ENCODE measurements at regions not wholly inside any gene's neighbourhood (a gene's known extent, or its start where the extent isn't known, plus 50 kb on each side); places are given as distances from the start of the nearest gene placed in this dataset.

GRCh38 chr6:2562721-2563451 is 187.8 kb downstream of the MYLK4 start:
- ATAC-seq: no peak

- ATAC-seq: no peak
These were observed 189.6 kb downstream of the MYLK4 start for GRCh38 chr6:2560917-2561698.

GRCh38 chr6:2560140-2560818 is 190.4 kb downstream of the MYLK4 start:
- no peak for ATAC-seq

GRCh38 chr6:2558861-2559801 is 191.6 kb downstream of the MYLK4 start:
- ATAC-seq: no peak

- no peak for ATAC-seq
These were observed 192.5 kb downstream of the MYLK4 start for GRCh38 chr6:2558098-2558680.

GRCh38 chr6:2557181-2557720 is 193.5 kb downstream of the MYLK4 start:
- no peak for ATAC-seq

GRCh38 chr6:2556761-2557160 is 194.0 kb downstream of the MYLK4 start:
- ATAC-seq: peak; percentile 24

- peak; percentile 50 for ATAC-seq
These were observed 196.0 kb downstream of the MYLK4 start for GRCh38 chr6:2554651-2555260.

- ATAC-seq: no peak
These were observed 198.1 kb downstream of the MYLK4 start for GRCh38 chr6:2552526-2553154.

GRCh38 chr6:2551705-2552104 is 199.0 kb downstream of the MYLK4 start:
- no peak for ATAC-seq

GRCh38 chr6:2550247-2550646 is 200.5 kb downstream of the MYLK4 start:
- no peak for ATAC-seq

- ATAC-seq: no peak
These were observed 200.9 kb downstream of the MYLK4 start for GRCh38 chr6:2549834-2550233.

- ATAC-seq: peak; percentile 50
These were observed 203.4 kb downstream of the MYLK4 start for GRCh38 chr6:2547355-2547754.

GRCh38 chr6:2546901-2547300 is 203.8 kb downstream of the MYLK4 start:
- no peak for ATAC-seq

GRCh38 chr6:2545383-2546038 is 205.2 kb downstream of the MYLK4 start:
- ATAC-seq: peak; percentile 30

GRCh38 chr6:2543321-2543720 is 207.4 kb downstream of the MYLK4 start:
- ATAC-seq: no peak

- peak; percentile 65 for ATAC-seq
These were observed 207.9 kb downstream of the MYLK4 start for GRCh38 chr6:2542858-2543218.

GRCh38 chr6:2542101-2542857 is 208.4 kb downstream of the MYLK4 start:
- peak; percentile 72 for ATAC-seq

- ATAC-seq: no peak
These were observed 214.3 kb downstream of the MYLK4 start for GRCh38 chr6:2536451-2536850.
